SK-N-MC (cell line): ENCODE measurements at regions not wholly inside any gene's neighbourhood (a gene's known extent, or its start where the extent isn't known, plus 50 kb on each side); places are given as distances from the start of the nearest gene placed in this dataset.

Experiments
- EZH2 ChIP-seq: fragments of 200-600 bp; sonication (generic); IDR thresholded peaks from one replicate; pipeline ENCODE4 v1.6.1; 2017; ENCODE audit warnings: antibody characterized with exemption
- POLR2AphosphoS5 ChIP-seq: IDR thresholded peaks from 2 replicates; pipeline ENCODE4 v1.6.1; 2012; ENCODE audit warnings: mild to moderate bottlenecking, low read depth, low read length, borderline replicate concordance

DNA sequence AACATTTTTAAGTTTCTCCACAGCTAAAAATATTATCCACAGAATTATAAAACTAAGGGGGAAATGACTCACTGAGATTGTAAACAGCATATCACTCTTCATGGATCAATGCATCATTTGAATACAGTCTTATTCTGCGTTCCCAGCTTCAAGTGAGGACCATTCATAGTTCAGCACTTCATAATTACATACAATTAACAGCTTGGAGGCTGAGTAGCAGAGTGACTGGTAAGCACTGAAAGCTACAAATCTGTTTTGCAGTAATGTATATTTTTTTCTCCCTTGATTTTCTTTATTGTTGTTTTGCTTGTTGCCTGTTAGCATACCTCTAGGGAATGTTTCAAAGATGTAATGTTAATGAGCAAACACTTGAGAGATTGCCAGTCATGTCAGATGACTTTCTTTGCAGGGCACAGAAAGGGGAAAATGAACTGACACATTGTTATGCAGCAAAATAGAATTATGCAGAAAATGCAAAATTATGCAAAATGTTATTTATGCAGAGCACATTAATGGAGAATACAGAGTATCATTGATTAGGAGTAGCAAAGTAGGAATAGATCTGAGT is 138.6 kb downstream of the RPS29 start:
- TF ChIP-seq EZH2 (no peak), POLR2AphosphoS5 (no peak)
